HG03432 (cell line): ENCODE measurements at regions not wholly inside any gene's neighbourhood (a gene's known extent, or its start where the extent isn't known, plus 50 kb on each side); places are given as distances from the start of the nearest gene placed in this dataset.
"Not testable (repeated sequence)": the region's sequence is repeated elsewhere in the genome, so short reads cannot be mapped to it uniquely, and the experiment has no call there.

ENCODE experiments used
- ATAC-seq: cut with Tn5 transposase; IDR thresholded peaks from one replicate; pipeline ENCODE4 v1.9.1; 2021; ENCODE audit warnings: mild to moderate bottlenecking, moderate library complexity; ENCODE audit not compliant: unreplicated experiment

- ATAC-seq: no peak
Measured at GRCh38 chr5:135102716-135103574, 68.9 kb upstream of the PITX1 start.

DNA sequence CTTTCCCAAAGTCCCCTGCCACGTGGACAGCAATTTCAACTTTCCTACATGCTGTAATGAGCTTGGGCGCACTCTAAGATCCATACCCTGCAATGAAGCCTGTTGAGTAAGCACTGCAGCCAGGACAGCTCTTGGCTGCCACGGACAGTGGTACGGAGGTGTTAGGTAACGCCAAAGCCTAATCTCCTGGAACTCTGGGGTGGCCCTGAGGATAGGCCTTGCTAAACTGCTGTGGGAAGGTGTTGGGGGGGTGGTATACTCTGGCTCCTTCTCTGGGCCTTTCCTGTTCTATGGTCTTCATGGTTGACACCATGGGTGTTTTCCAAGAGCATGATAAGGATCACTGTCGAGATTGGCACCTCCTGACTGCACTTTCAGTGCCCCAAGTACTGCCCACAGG is 66.4 kb upstream of the PITX1 start:
- ATAC-seq: no peak

DNA sequence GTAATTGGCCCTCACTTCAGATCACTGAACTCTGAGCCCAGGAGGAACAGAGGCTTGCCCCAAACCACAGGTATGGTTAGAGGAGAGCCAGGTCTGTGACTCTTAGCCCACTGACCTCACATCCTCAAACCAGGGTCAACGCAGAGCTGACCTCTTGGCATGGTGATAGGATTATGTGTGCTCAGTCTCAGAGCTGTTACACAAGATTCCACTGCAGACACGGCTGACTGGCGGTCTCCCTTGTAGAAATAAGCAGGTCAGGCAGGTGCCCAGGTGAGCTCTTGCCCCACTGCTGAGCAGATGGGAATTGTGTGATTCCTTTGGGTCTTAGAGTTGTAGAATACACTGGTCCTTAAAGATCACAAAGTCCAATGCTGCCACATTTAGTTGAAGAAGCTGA is 66.0 kb upstream of the PITX1 start:
- ATAC-seq: no peak

GRCh38 chr5:135097390-135097789 is 63.4 kb upstream of the PITX1 start:
- ATAC-seq: no peak

GRCh38 chr5:135095871-135096270 is 61.8 kb upstream of the PITX1 start:
- no peak for ATAC-seq

DNA sequence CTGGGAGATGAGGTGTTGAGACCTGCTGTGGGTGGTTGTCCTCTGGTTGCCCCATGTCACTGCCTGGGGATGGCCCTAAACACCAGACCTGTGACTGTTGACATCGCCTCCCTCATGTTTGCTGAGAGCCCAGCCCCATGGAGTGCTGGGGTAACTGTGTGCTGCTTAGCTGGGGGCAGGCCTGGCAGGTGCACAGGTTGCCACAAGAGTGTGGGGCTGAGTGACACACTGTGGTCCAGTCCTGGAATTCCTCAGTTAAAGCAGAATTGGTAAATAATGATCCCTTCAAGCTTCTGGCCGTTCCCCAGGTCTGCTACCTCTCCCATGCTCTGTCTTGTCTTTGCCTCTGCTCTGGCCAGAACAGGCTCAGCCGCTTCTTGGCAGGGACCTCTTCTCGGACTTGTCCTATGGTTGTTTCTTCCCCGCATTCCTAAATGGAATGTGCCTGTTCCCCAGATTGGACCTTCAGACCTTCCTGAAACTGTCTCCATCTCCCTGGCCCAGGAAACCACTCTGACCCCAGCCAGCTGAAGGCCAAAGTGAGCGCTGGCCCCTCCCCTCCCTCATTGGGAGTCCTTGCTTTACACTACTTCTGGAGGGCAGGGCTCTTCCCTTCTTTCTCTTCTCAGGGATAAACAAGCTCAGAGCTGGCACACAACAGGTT is 61.2 kb upstream of the PITX1 start:
- ATAC-seq: no peak

DNA sequence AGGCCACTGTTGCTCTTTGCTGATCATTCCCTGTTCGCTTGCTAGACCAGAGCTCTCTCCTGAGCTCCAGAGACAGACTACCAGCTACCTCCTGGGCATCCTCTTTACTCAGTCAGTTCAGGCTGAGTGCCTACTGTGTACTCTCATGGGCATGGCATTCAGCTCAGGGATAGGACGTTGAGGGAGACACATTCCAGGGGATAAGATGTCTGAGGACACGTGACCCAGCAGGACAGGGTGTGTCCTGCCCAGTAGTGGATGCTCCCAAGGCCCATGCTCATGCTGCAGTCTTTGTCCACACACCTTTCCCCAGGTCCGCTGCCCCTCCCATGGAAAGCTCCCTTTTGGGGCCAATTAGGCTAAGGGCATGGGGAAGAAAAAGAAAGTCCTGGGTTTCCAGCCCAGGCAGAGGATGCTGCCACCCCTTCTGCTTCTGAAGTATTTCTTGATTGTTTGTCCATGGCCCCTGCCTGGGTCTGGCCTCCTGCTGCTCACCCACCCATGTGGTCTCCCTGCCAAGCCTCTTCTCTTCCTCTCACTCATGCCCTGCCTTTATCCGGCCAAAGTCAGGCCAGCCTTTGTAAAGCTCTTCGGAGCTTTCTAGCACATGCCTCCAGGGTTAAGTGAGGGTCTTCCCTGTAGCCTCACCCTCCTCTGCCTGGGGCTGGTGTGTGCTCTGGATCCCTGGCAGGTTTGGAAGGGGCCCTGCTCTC is 60.5 kb upstream of the PITX1 start:
- no peak for ATAC-seq

- ATAC-seq: not testable (repeated sequence)
Measured at GRCh38 chr5:135093483-135093882, 59.5 kb upstream of the PITX1 start.

DNA sequence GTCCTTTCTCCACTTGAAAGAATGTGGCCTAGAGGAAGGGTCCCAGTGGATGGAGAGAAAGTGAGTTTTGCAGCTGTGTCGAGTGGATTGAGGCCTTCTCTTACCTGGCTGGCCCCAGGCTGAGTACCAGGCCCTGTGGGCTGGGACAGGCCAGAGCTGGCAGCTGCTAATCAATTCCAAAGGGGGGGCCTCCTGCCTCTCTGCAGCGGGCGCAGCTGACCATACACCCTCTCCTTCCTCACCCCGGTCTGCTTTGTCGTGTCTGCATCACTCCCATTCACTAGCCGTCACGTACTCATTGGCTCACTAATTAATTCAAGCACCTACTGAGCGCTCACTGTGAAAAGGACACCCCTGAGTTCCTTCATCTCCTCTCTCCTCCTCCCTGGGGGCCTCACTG is 58.4 kb upstream of the PITX1 start:
- no peak for ATAC-seq

DNA sequence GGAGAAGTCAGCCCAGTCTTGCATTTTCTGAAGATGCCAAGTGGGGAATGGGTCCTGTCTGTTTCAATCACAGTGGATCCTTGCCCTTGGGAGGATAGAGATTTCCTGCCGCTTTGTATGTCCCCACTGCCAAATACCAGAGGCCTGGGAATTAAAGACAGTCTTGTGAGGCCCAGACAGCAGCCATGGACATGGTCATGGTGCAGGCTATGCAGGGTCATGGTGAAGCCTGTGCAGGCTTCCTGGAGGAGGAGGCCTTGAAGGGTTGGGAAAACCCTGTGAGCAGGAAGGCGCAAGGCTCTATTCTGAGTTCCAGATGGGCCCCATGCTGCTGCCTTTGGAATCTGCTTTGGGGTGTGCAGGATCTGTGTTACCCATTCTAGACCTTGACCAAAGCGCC is 57.3 kb upstream of the PITX1 start:
- ATAC-seq: no peak

GRCh38 chr5:135089912-135090311 is 55.9 kb upstream of the PITX1 start:
- no peak for ATAC-seq

GRCh38 chr5:135088911-135089310 is 54.9 kb upstream of the PITX1 start:
- no peak for ATAC-seq

DNA sequence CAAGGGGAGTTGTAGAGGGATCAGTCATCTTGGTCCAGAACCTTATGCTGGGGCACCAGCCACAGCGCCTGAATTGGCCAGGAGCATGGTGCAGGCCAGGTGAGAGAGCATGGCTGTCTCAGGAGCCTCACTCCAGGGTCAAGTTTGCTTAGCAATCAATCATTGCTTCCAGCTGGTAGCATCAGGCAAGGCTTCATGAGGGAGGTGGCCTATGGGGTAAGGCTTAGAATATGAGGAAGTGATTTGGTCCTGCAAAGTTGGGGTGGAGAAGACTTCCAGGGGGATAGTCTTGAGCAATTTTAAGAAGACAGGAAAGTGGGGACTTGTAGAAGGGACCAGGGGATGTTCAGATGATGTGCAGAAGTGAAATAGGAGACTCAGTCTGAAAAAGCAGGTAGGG is 53.9 kb upstream of the PITX1 start:
- ATAC-seq: no peak

DNA sequence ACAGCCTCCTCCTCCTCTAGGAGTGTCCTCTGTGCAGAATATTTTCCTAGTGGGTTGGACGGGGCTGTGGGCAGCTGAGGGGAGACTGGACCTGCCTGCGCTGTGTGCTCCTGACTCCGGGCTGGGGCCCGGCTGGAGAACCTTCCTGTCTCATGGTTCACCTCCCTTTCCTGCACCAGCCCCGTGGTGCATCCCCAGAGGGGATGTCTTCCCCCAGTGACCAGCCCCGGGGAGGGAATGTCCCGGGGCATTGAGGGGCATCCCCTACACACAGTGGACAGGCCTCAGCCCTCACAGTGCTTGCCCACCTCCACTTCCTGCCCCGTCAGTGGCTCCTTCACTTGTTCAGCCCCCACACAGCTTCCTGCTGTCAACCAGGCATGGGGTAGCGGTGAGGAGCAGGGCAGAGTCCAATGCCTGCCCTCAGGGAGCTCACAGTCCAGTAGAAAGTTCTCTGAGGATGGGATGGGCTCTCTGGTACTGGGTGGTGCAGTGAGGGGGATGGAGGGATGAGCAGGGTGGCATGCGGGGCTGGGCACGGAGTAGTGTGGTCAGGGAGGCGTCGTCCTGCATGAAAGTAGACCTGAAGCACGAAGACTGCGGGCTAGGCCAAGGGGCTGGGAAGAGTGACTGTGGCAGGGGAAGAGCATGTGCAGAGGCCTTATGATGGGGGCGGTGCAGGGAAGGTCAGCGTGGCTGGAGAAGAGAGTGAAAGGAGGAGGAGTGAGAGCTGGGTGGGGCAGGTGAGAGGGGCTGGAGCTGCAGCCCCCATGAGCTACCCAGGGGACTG is 52.1 kb upstream of the PITX1 start:
- no peak for ATAC-seq

DNA sequence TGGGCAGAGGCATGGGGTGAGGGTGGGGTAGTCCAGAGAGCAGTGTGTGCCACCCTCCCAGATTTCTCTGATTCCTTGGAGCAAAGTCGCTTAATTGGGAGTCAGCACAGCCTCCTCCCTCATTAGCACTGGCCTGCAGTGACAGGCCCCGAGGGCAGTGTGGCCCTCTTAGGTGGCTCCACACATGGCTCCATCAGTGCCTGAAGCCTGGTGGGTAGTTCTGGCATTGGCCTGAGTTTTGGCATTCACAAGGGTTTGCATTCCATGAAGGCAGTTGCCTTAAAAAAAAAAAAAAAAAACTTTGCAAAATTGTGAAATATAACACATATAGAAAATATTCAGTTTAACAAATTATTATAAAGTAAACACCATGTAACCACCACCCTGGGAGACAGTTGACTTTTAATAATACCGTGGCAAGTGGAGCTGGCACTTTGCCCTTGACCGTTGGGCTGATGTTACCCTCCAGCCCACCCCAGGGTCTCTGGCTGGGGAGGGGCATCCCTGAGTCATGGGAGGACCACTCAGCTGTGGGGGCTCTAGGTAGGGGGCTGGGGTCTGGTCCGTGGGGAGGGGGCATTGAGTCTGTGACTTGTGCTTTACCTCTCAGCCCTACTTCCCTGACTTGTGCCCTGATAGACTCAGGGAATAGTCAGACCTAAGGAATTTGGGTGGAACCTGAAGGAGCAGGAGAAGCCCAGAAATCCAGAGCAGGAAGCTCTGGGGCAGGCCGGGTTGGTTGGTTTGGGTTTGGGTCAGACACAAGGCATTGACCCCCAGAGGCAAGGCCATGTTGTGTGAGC is 51.3 kb upstream of the PITX1 start:
- no peak for ATAC-seq
